SH-SY5Y (cell line): ENCODE measurements at regions not wholly inside any gene's neighbourhood (a gene's known extent, or its start where the extent isn't known, plus 50 kb on each side); places are given as distances from the start of the nearest gene placed in this dataset.

Experiments used
- GATA2 ChIP-seq: IDR thresholded peaks from 2 replicates; pipeline ENCODE4 v1.6.1; 2011; ENCODE audit warnings: mild to moderate bottlenecking, low read depth, low read length
- GATA3 ChIP-seq: IDR thresholded peaks from 2 replicates; pipeline ENCODE4 v1.6.1; 2011; ENCODE audit warnings: low read depth, mild to moderate bottlenecking, low read length, moderate library complexity

- no peak for TF ChIP-seq GATA2
- TF ChIP-seq GATA3 = no peak
These were observed 596.8 kb downstream of the SOX5 start for GRCh38 chr12:23352670-23353069.

- no peak for TF ChIP-seq GATA3
- no peak for TF ChIP-seq GATA2
These were observed 594.7 kb downstream of the SOX5 start for GRCh38 chr12:23354800-23355199.

GRCh38 chr12:23356440-23356839 lies 593.0 kb downstream of the SOX5 start:
- TF ChIP-seq GATA2 (no peak), GATA3 (no peak)

GRCh38 chr12:23356927-23357708 lies 592.4 kb downstream of the SOX5 start:
- TF ChIP-seq GATA3 (no peak), GATA2 (no peak)

- no peak for TF ChIP-seq GATA3
- TF ChIP-seq GATA2 = no peak
These were observed 589.3 kb downstream of the SOX5 start for GRCh38 chr12:23359975-23360701.

- no peak for TF ChIP-seq GATA3
- TF ChIP-seq GATA2 = no peak
These were observed 587.5 kb downstream of the SOX5 start for GRCh38 chr12:23361971-23362370.

GRCh38 chr12:23368590-23368989 lies 580.9 kb downstream of the SOX5 start:
- no peak for TF ChIP-seq GATA3
- TF ChIP-seq GATA2 = no peak

- TF ChIP-seq GATA3 (no peak), GATA2 (no peak)
These were observed 573.8 kb downstream of the SOX5 start for GRCh38 chr12:23375621-23376020.

GRCh38 chr12:23376238-23376637 lies 573.2 kb downstream of the SOX5 start:
- TF ChIP-seq GATA3 = no peak
- TF ChIP-seq GATA2 = no peak

GRCh38 chr12:23380419-23381100 lies 568.9 kb downstream of the SOX5 start:
- TF ChIP-seq GATA3 (no peak), GATA2 (no peak)

- TF ChIP-seq GATA2 (no peak), GATA3 (no peak)
These were observed 550.0 kb downstream of the SOX5 start for GRCh38 chr12:23399402-23399933.

GRCh38 chr12:23415180-23415579 lies 534.3 kb downstream of the SOX5 start:
- TF ChIP-seq GATA2 (no peak), GATA3 (no peak)

GRCh38 chr12:23421556-23421955 lies 527.9 kb downstream of the SOX5 start:
- TF ChIP-seq GATA2 (no peak), GATA3 (no peak)

GRCh38 chr12:23423097-23423687 lies 526.3 kb downstream of the SOX5 start:
- TF ChIP-seq GATA3 = no peak
- TF ChIP-seq GATA2 = no peak

GRCh38 chr12:23423796-23424195 lies 525.7 kb downstream of the SOX5 start:
- TF ChIP-seq GATA2 = no peak
- TF ChIP-seq GATA3 = no peak
